ENCODE measurements at regions not wholly inside any gene's neighbourhood (a gene's known extent, or its start where the extent isn't known, plus 50 kb on each side); places are given as distances from the start of the nearest gene placed in this dataset.

DNA sequence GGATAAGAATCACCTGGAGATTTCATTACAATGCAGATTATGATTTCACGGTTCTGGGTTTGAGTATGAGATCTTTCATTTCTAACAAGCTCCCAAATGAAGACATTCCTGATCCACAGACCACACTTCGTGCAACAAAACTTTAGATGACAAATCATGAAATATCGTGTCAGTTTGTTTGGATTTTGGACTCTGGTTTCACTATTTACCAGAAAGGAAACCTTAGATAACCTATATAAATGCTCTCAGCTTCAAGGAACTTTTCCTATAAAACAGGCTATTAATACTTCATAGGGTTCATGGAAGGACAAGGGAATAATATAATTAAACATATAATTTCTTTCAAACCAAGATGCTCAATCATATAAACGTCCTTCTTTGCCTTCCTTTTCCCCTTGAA is 930.5 kb upstream of the SLC10A2 start (continued):
- TF ChIP-seq, protein P1, sequence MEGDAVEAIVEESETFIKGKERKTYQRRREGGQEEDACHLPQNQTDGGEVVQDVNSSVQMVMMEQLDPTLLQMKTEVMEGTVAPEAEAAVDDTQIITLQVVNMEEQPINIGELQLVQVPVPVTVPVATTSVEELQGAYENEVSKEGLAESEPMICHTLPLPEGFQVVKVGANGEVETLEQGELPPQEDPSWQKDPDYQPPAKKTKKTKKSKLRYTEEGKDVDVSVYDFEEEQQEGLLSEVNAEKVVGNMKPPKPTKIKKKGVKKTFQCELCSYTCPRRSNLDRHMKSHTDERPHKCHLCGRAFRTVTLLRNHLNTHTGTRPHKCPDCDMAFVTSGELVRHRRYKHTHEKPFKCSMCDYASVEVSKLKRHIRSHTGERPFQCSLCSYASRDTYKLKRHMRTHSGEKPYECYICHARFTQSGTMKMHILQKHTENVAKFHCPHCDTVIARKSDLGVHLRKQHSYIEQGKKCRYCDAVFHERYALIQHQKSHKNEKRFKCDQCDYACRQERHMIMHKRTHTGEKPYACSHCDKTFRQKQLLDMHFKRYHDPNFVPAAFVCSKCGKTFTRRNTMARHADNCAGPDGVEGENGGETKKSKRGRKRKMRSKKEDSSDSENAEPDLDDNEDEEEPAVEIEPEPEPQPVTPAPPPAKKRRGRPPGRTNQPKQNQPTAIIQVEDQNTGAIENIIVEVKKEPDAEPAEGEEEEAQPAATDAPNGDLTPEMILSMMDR (IDR thresholded peaks at IDR 0.05; ENCODE audit: control extremely low read depth in 1 of 3, insufficient read depth in 1 of 3, low read depth in 1 of 3, low read length in 3 of 3) = no peak
- no peak for TF ChIP-seq YY1 (IDR thresholded peaks at IDR 0.05; ENCODE audit: low read depth, low read length)
- TF ChIP-seq CREB1 (IDR thresholded peaks at IDR 0.05) = no peak
- TF ChIP-seq PHF8 (conservative IDR thresholded peaks at IDR 0.05; ENCODE audit: low read depth, low read length) = no peak
- TF ChIP-seq, protein P2, sequence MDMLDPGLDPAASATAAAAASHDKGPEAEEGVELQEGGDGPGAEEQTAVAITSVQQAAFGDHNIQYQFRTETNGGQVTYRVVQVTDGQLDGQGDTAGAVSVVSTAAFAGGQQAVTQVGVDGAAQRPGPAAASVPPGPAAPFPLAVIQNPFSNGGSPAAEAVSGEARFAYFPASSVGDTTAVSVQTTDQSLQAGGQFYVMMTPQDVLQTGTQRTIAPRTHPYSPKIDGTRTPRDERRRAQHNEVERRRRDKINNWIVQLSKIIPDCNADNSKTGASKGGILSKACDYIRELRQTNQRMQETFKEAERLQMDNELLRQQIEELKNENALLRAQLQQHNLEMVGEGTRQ (IDR thresholded peaks at IDR 0.05; ENCODE audit: low read length) = no peak
- TF ChIP-seq CEBPB (IDR thresholded peaks at IDR 0.05; ENCODE audit: low read depth, low read length) = no peak
- TF ChIP-seq JUND (IDR thresholded peaks at IDR 0.05; ENCODE audit: low read length) = no peak
